ENCODE measurements at regions not wholly inside any gene's neighbourhood (a gene's known extent, or its start where the extent isn't known, plus 50 kb on each side); places are given as distances from the start of the nearest gene placed in this dataset.
"Not testable (repeated sequence)": the region's sequence is repeated elsewhere in the genome, so short reads cannot be mapped to it uniquely, and the experiment has no call there.

GRCh38 chr2:84302513-84303412, 156.3 kb downstream of the SUCLG1 start:
- no peak overlapping the region for H3K27ac ChIP-seq (ENCODE audit: low read depth, low read length)
- H3K9me2 ChIP-seq (replicated peaks; ENCODE audit: insufficient read depth, low read length) = no peaks in the 10 kb centered on the region
- H2AFZ ChIP-seq (ENCODE audit: low read depth, low read length, severe bottlenecking) = no peak overlapping the region
- no peaks in the 10 kb centered on the region for H3K9me3 ChIP-seq (ENCODE audit: insufficient read depth, low read length)
- H3K9ac ChIP-seq (ENCODE audit: low read length) = no peak overlapping the region
- H4K20me1 ChIP-seq (ENCODE audit: low read depth, low read length) = no peaks in the 10 kb centered on the region
- H3K79me2 ChIP-seq (ENCODE audit: insufficient read depth, low read length) = no peaks in the 10 kb centered on the region
- TF ChIP-seq CTCF (IDR thresholded peaks at IDR 0.05; ENCODE audit: insufficient read depth, low read length, poor library complexity, severe bottlenecking) = peak; percentile 78
- TF ChIP-seq EZH2phosphoT487 (conservative IDR thresholded peaks at IDR 0.05; ENCODE audit: low read length) = no peak
- H3K27me3 ChIP-seq (ENCODE audit: low read length) = no peaks in the 10 kb centered on the region
- H3K36me3 ChIP-seq (ENCODE audit: low read length) = no peaks in the 10 kb centered on the region
- H3K4me3 ChIP-seq (ENCODE audit: insufficient read depth, low read length, poor library complexity, severe bottlenecking) = no peak overlapping the region
- H3F3A ChIP-seq (ENCODE audit: insufficient read depth) = no peaks in the 10 kb centered on the region
- H3K4me2 ChIP-seq (ENCODE audit: low read depth, low read length, poor library complexity, severe bottlenecking) = no peak overlapping the region

- Histone ChIP-seq H2AFZ (ENCODE audit: low read depth, low read length, severe bottlenecking) (no peak overlapping the region), H3K9me3 (ENCODE audit: insufficient read depth, low read length) (no peaks in the 10 kb centered on the region), H3K4me3 (ENCODE audit: insufficient read depth, low read length, poor library complexity, severe bottlenecking) (no peak overlapping the region), H3K9ac (ENCODE audit: low read length) (no peak overlapping the region), H3K36me3 (ENCODE audit: low read length) (no peaks in the 10 kb centered on the region), H3K27ac (ENCODE audit: low read depth, low read length) (no peak overlapping the region), H3K27me3 (ENCODE audit: low read length) (no peaks in the 10 kb centered on the region), H3F3A (ENCODE audit: insufficient read depth) (no peaks in the 10 kb centered on the region), H3K9me2 (replicated peaks; ENCODE audit: insufficient read depth, low read length) (no peaks in the 10 kb centered on the region), H3K79me2 (ENCODE audit: insufficient read depth, low read length) (no peaks in the 10 kb centered on the region), H3K4me2 (ENCODE audit: low read depth, low read length, poor library complexity, severe bottlenecking) (no peak overlapping the region), H4K20me1 (ENCODE audit: low read depth, low read length) (no peaks in the 10 kb centered on the region)
- TF ChIP-seq EZH2phosphoT487 (conservative IDR thresholded peaks at IDR 0.05; ENCODE audit: low read length) (no peak), CTCF (IDR thresholded peaks at IDR 0.05; ENCODE audit: insufficient read depth, low read length, poor library complexity, severe bottlenecking) (no peak)
Observed at GRCh38 chr2:84301717-84302116, 157.4 kb downstream of the SUCLG1 start.

- Histone ChIP-seq H3K9ac (ENCODE audit: low read length) (no peak overlapping the region), H2AFZ (ENCODE audit: low read depth, low read length, severe bottlenecking) (no peak overlapping the region), H3K9me3 (ENCODE audit: insufficient read depth, low read length) (no peaks in the 10 kb centered on the region), H3F3A (ENCODE audit: insufficient read depth) (no peaks in the 10 kb centered on the region), H3K27ac (ENCODE audit: low read depth, low read length) (no peak overlapping the region), H3K4me3 (ENCODE audit: insufficient read depth, low read length, poor library complexity, severe bottlenecking) (no peak overlapping the region), H3K4me2 (ENCODE audit: low read depth, low read length, poor library complexity, severe bottlenecking) (no peak overlapping the region), H3K9me2 (replicated peaks; ENCODE audit: insufficient read depth, low read length) (no peaks in the 10 kb centered on the region), H4K20me1 (ENCODE audit: low read depth, low read length) (no peaks in the 10 kb centered on the region), H3K27me3 (ENCODE audit: low read length) (no peaks in the 10 kb centered on the region), H3K36me3 (ENCODE audit: low read length) (no peaks in the 10 kb centered on the region), H3K79me2 (ENCODE audit: insufficient read depth, low read length) (no peaks in the 10 kb centered on the region)
- TF ChIP-seq EZH2phosphoT487 (conservative IDR thresholded peaks at IDR 0.05; ENCODE audit: low read length) (no peak), CTCF (IDR thresholded peaks at IDR 0.05; ENCODE audit: insufficient read depth, low read length, poor library complexity, severe bottlenecking) (no peak)
Observed at GRCh38 chr2:84300696-84301029, 158.4 kb downstream of the SUCLG1 start.

- H3K9me2 ChIP-seq (replicated peaks; ENCODE audit: insufficient read depth, low read length); H3K36me3 ChIP-seq (ENCODE audit: low read length); H3K9me3 ChIP-seq (ENCODE audit: insufficient read depth, low read length); H3K4me3 ChIP-seq (ENCODE audit: insufficient read depth, low read length, poor library complexity, severe bottlenecking); H3K79me2 ChIP-seq (ENCODE audit: insufficient read depth, low read length); H3K27ac ChIP-seq (ENCODE audit: low read depth, low read length); H3K27me3 ChIP-seq (ENCODE audit: low read length); H4K20me1 ChIP-seq (ENCODE audit: low read depth, low read length); H3K9ac ChIP-seq (ENCODE audit: low read length); H2AFZ ChIP-seq (ENCODE audit: low read depth, low read length, severe bottlenecking); H3F3A ChIP-seq (ENCODE audit: insufficient read depth); H3K4me2 ChIP-seq (ENCODE audit: low read depth, low read length, poor library complexity, severe bottlenecking): not testable (repeated sequence)
Observed at GRCh38 chr2:84300001-84300695, 158.9 kb downstream of the SUCLG1 start.

All from SU-DHL-6 (cell line).